HG02798 (cell line): ENCODE measurements at regions not wholly inside any gene's neighbourhood (a gene's known extent, or its start where the extent isn't known, plus 50 kb on each side); places are given as distances from the start of the nearest gene placed in this dataset.
"Not testable (repeated sequence)": the region's sequence is repeated elsewhere in the genome, so short reads cannot be mapped to it uniquely, and the experiment has no call there.

Experiments used
- ATAC-seq: cut with Tn5 transposase; IDR thresholded peaks from one replicate; pipeline ENCODE4 v1.9.1; 2021; ENCODE audit warnings: mild to moderate bottlenecking; ENCODE audit not compliant: unreplicated experiment, poor library complexity

DNA sequence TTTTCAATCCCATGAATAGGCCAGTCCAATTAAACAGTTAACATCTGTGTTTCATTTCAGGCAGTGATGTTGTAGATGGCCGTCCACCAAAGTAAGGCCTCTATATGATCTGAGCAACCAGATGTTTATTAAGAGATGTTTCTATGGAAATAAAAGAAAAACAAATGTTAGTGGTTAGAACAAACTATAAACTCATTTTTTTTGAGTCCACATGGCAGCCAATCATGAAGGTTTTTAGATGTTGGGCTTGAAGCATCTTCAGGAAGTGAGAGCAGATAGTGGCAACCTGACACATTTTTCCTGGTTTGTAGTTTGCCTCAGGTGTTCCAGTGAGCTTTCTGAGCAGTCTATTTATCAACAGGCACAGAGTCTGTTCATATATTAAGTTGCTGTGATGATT lies 746.1 kb downstream of the PRIM2 start:
- ATAC-seq = not testable (repeated sequence)

DNA sequence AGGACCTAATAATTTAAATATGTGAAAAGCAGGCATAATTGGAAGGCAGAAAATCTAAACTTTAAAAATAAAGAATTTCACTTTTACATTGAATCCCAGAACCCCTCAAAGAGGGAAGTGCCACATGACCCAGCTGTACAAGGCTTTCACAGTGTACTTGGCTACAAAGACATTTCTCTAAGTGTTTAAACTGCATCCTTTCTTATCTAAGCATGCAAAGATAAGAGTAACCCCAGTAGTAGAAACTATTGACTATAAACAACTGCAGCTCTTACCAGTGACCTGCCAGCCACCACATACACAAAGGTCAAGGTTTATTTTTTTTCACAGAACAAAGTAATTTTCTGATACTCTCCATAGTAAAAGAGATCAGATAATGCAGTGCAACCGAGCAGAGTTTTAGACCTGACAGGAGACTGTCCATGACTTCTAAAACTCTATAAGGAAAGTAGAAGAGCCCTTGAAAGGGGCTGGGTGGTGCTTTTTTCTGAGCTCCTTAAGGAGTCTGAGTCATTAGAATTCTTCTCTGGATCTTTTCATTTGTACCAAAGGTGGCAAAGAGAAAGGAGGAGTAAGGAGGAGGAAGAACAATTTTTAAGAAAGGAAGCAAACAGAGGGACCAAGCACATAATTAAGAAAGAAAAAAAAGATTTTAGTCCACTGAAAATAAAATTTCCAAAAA lies 750.6 kb downstream of the PRIM2 start:
- ATAC-seq = not testable (repeated sequence)

DNA sequence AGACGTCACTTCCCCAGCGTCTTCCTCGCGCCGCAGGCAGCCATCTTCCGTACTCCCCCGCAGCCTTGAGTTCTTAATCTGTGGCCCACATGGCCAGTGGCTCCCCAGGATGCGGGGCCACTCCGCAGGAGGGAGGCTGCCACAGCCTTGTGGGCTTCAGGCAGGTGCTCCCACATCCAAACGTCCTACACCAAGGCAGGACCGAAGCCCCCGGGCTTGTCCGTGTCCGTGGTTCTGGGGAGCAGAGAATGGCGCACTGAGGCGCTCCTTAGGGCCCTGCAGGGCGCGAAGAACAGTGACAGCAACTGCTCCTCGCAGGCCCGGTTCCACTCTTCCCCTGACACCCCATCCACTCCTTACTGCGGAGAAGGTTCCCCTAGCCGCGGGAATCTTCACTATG lies 755.8 kb downstream of the PRIM2 start:
- ATAC-seq = no peak

DNA sequence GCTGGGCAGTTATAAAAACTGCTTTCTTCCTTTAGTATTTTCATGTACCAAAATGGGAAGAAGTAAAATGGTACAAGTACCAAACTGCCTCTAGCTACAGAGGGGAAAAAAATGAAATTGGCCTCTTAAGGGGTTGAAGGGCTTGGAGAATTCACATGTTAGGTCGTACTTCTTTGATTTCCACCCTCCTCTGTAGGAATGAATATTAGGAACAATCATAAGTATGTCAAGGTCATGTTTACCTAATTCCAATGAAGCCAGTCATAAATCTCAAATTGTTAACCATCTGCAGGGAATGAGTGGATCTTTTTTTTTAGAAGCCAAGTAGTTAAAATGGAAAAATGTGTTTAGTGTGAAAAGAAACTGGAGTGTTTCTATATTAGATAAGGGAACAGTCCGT lies 772.6 kb downstream of the PRIM2 start:
- ATAC-seq = not testable (repeated sequence)

DNA sequence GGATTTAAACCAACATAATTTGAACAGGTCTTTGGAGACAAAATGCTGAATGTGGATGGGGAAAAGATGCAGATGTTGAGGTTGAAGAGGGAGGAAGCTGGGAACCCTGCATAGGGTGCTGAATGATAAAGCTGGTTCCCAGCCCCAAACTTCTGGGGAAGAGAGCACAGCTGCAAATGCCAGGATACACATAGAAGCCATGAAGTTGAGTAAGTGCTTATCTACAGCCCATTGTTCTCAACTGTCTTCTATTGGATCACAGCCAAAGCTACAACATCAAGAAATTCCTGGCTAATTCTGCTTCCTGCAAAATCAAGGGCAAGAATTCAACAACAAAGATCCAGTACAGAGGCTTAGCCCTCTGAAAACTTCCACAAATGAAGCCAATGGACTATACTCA lies 779.8 kb downstream of the PRIM2 start:
- not testable (repeated sequence) for ATAC-seq

DNA sequence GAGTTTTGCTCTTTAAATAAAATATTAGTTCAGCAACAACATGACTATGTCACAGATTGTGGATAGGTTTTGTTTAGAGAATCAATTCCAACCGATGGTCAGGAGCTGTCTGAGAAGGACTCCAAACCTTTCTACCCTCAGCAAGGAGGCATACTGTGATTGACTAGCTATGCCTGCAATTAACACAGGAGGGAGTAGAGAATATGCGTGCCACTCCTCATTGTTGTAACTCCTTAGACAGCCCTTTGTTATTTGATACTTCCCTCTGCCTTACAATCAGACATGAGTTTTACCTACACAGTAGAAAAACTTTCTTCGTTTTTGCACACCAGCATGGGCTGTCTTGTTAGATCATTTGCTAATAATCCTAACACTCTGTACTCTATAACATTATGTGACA lies 796.5 kb downstream of the PRIM2 start:
- ATAC-seq = no peak

DNA sequence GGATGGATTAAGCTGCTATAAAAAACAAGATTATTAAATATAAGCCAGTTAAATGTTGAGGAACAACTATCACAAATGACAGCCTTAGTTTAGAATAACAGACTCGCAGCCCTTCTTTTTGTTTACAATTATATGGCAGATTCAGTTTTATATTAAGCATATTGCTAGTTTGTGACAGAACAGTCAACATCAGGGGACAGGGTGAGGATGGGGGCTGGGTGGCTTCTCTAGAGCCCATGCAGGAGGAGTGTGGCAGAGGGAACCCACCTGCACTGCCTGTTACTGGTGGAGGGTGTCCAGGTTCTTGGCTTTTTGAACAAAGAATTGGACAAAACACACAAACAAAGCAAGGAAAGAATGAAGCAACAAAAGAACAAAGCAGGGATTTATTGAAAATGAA lies 799.7 kb downstream of the PRIM2 start:
- ATAC-seq = not testable (repeated sequence)

DNA sequence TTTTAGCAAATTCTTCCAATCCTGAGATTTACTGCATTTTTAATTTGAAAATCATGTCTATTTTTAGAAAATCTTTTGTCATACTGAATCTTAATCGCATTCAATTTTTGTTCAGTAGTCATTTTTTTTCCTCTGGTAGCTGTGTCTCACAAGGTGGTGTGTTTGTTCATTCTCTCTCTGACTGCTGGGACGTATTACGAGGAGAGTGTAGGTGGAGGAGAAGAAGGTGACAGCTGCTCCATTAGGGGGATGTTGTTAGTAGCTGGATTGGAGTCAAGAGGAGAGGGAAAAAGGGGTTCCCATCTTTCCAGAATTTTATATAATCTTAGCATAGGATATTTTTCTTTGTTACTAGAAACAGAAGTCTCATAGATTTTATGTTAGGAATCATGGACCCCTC lies 804.2 kb downstream of the PRIM2 start:
- not testable (repeated sequence) for ATAC-seq

DNA sequence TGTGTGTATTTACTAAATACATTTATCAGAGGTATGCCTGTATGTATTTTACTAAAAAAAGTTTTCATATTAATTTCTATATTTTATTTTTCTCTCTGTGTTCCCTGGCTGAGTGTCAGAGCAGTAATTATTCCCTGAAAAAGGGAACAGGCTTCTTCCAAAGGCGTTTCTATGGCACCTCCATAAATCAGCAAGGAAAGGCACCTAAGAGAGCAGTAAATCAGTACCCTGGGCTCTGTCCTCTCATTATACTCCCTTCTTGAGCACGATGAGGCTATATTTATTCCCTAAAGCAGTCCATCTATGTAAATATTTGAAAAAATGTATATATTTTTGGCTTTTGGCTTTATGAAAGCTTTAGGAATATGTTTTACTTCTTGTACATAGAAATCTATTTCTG lies 806.3 kb downstream of the PRIM2 start:
- ATAC-seq = not testable (repeated sequence)

DNA sequence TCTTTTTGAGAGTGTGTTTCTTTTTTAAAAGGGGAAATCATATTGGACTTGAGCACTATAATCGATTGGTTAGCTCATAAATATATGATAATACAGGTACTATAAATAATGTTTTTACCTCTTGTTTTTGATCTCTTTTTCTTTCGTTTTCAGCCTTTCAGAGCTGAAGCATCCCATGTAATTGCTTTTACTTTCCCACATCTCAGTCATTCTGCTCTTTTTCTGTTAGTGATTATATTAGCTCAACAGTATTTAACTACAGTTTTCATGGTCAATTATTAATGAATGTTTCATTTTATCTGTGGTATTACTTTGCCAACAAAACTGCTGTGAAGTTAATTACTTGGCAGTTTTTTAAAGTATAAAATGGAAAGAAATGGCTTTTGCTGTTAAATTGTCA lies 811.1 kb downstream of the PRIM2 start:
- not testable (repeated sequence) for ATAC-seq

DNA sequence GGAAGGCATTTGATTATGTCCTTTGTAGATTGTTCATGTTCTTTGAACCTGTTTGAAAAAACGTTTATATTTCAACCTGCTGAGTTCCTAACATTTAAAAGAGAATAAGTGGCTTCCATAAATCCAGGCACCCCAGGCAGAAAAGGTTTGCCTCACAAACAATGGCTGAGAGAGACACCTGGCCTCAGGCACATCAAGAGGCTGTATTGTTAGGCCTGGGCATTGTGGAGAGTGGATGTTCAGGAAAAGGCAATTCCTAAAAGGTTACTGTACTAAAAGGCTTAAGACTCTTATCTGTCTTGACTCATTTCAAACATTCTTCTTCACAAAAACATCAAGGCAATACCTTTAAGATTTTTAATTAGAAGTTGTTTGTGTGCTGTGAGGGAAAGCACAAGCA lies 811.7 kb downstream of the PRIM2 start:
- ATAC-seq = not testable (repeated sequence)

DNA sequence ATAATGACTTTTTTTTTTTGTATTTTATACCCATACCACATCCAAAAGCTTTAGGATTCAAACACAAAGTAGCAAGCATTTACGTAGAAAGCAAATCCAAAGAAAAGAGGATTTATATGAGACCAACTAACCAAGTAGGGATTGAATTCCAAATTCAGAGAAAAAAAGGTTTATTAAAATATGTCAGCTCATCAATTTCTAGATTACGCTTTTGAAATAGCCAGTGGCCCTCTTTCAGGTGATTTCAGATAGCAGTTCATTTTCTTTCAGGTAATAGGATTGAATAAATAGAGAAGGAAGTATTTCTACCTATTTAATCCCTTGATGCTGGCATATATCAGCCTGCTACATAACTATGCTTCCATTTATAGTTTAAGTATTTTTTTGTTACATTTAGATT lies 822.3 kb downstream of the PRIM2 start:
- not testable (repeated sequence) for ATAC-seq

DNA sequence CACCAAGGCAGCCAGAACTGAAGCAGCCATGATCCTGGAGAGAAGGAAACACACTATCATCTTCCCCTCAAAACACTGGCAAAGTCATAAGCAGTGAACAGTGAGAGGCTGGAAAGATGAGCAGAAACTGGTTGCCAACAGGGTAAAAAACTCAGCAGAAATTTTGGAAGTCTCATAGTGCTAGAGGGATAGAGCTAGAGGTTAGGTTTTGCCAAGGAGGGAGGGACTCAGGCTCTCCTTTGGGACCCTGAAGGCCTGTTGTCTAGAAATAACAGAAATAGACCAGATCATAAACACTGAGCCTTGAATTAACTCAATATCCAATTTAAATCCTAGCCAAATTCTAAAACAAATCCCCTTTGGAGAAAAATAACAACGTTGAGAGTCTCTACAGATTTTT lies 853.6 kb downstream of the PRIM2 start:
- ATAC-seq = not testable (repeated sequence)

DNA sequence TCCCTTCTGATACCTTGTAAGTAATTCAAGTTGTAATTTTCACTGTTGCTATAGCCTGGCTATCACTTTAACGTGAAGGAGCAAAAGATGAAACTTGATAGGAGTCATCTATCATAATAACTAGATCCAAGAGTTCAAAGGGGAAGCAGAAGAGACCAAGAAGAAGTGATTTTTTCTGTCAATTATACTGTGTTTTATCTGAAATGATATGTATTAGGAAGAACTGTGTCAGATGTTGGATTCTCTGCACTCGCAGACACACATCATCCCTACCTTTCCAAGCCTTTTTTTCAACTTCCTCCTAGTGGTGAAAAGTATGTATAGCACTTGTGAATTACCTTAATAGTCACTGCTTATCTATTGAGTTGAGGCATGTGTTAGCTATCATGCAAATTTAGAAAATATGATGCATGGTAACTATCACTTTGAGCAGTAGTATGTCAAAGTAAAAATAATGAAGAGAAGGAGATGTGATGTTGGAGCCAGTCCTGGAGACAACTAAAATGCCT lies 864.2 kb downstream of the PRIM2 start:
- ATAC-seq = not testable (repeated sequence)

DNA sequence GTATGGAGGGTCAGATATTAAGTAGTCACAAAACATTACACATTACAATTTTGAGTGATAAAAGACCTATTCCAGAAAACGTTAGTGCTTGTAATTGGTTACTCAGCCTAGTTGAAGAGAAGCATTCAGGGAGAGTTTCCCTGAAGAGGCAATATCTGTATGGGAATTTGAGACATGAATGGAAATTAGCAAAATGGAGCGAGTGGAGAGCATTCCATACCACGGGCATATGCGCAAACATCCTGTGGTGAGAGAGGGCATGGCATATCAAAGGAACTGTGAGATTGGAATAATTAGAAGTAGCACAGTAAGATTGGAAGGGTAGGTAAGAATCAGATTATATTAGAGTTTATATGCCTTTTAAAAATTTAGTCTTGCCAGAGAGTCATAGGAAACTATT lies 867.9 kb downstream of the PRIM2 start:
- not testable (repeated sequence) for ATAC-seq

DNA sequence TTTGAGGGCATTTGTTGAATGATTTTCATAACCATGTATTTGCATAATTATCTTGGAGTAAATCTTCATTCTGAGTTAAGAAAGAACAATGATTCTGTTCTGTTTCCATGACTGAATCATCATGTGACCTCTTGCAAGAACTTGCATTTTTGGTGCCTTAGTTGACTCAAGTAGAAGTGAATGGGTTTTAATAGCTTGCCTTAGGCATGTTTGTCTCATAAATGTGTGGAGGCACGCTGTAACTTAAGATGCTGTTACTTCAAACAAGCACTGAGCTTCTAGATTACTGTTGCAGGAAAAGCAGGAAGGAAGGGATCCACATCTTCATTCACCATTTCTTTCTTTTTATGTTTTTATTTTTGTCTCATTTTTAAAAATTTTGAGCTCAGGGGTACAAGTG lies 875.8 kb downstream of the PRIM2 start:
- ATAC-seq = not testable (repeated sequence)

DNA sequence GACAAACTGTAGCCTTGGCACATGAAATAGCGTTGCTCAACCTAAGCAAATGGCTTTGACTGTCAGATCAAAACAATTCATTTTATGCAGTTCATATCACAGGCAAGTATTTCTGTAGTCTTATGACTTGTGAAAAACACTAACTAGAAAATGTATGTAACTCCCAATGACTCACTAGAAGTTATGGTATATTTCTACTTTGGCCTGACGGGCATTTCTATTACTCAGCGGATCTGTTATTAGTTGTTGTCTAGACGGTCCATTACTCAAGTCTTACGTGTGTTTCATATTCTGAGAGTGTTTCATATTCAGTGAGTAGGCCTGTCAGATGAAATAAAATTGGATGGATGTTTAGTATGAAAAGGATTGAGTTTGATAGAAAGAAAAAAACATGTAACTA lies 880.9 kb downstream of the PRIM2 start:
- ATAC-seq = no peak

DNA sequence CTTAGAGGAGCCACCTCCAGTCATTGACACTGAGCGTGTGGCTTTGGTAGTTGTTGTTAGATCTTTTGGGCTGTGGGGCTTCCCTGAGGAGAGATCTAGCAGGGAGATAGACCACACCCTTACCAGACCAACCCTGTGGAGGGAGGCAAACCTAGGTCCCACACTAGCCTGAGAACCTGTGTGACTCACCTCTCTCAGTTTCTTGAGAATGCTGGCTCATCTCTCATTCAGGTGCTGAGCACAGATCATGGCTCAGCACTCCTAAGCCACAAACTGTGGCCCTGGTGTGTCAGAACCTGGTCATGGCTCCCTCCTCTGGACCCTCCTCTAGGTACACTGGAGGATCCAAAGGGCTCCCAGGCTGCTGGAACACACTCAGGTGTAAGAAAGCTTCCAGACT lies 919.7 kb downstream of the PRIM2 start:
- not testable (repeated sequence) for ATAC-seq

DNA sequence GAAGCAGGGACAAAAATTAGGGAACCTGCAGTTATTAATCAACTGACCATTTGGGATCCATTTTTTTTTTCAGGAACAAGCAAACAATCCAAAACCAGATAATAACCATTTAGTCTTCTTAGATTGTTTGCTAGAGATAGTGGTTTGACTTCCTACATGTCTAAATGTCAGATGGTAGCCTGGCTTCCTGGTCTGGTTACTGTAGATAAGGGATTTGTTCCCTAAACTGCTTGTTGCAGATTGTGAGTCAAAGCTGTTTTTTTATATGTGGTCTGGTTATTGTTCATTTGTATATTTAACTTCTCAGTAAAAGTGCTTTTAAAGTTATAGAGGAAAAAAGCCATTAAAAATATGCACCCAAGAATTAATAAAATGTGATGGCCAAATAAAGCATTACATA lies 921.0 kb downstream of the PRIM2 start:
- not testable (repeated sequence) for ATAC-seq

DNA sequence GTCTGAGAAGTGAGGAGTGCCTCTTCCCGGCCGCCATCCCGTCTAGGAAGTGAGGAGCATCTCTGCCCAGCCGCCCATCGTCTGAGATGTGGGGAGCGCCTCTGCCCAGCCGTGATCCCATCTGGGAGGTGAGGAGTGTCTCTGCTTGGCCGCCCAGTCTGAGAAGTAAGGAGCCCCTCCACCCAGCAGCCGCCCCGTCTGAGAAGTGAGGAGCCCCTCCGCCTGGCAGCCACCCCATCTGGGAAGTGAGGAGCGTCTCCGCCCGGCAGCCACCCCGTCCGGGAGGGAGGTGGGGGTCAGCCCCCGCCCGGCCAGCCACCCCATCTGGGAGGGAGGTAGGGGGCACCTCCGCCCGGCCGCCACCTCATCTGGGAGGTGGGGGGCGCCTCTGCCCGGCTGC lies 940.2 kb downstream of the PRIM2 start:
- not testable (repeated sequence) for ATAC-seq

DNA sequence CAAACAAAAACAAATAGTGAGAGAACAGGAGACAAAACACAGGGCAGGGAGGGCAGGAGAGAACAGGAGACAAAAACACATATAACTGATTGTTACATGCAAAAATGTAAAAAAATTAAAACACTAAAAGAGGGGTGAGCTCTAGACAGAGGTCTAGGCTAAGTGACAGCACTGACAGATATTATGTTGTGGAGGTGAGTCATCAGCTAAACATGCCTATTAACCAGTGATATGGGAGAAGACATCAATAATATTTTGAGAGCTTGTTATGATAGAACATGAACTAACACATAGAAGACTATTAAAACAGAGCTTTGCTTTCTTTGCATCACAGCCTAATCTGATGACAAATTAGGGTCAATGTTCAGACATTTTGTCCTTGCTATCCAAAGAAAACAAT lies 972.7 kb downstream of the PRIM2 start:
- ATAC-seq = no peak

DNA sequence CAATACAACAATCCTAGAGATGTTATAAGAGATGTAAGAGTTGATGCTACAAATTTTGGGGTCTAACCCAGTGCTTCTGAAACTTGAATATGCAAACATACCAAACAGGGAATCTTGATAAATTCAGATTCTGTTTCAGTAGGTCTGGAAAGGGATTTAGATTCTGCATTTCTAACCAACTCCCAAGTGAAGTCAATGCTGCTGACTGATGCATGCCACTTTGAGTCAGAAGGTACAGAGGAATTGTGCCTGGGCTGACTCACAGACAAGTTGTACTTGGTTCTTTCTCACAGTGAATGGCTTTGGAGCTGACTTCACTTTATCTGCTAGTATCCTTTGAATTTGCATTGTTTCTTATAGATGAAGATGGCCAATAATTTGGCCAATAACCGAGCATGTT lies 973.9 kb downstream of the PRIM2 start:
- not testable (repeated sequence) for ATAC-seq
